HG02571 (cell line): ENCODE measurements at regions not wholly inside any gene's neighbourhood (a gene's known extent, or its start where the extent isn't known, plus 50 kb on each side); places are given as distances from the start of the nearest gene placed in this dataset.

ENCODE experiments used
- ATAC-seq: cut with Tn5 transposase; IDR thresholded peaks from one replicate; pipeline ENCODE4 v1.9.1; 2021; ENCODE audit warnings: mild to moderate bottlenecking, moderate library complexity; ENCODE audit not compliant: unreplicated experiment

GRCh38 chr14:82510007-82510406, 976.4 kb upstream of the SEL1L start:
- ATAC-seq, result no peak

- no peak for ATAC-seq
These were observed 977.7 kb upstream of the SEL1L start for GRCh38 chr14:82511399-82511798.

DNA sequence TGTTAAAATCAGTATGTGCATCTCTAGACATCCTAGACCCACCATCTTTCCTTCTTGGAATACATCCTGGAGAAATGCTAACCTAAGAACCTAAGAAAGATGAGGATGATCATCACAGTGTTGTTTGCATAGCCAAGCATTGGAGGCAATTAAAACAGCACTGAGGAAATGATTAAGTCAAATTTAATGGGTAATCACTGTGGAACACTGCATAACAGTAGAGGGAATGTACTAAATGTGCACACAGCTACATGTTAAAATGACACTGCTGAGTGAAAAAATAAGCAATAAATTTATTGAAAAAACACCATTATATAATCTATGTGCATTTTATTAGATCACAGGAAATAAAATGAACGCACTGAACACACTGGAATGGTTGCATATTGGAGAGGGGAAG, 987.1 kb upstream of the SEL1L start:
- no peak for ATAC-seq

DNA sequence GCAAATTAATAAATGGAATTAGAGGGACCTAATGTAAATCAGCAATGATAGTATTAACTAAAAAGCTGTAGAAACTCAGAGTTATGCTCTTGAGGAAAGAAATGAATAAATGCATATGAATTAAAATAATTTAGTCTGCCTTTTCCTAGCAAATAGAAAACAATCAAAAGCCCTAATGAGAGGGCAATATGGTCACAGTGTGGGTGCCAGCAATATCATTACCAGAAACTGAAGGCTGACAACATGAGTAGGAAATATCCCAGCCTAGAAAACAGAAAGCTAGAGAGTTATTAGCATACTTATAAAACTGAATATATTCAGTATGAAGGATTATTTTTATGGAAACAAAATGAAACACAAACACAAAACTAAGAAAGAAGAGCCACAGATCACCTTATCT, 987.5 kb upstream of the SEL1L start:
- no peak for ATAC-seq

DNA sequence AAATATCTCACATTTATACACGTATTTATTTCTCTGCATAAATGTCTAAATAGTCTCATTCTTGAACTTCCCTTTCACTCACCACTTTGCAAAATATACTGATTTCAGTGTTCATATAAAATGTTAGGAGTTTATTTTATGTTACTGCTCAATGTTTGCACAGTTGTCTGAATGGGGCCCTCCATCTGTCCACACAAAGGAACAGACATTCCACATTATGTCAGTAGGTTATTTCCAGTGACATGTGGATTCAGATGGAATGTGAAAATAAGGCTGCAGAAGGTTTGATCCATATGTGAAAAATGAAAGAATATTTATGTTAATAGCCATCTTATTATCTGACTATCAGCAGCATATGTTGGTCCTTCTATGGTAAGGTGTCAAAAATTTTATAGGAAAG, 994.4 kb upstream of the SEL1L start:
- ATAC-seq, result no peak

DNA sequence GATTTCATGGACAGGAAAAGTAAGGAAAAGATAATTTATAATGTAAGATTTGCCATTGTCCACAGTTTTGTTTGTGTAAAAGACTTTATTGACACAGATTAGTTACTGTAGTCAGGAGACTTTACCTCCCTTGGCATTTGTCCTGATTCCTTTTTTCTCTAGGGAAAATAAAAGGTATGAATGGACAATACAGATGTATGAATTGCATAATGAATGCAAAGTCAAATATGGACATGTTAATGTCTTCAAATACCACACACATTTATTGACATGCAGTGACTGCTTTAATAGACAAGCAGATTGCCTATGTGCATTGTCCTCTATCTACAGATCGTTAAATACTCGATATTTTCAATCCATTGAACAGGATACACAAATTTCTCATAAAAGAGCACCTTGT, 999.7 kb upstream of the SEL1L start:
- ATAC-seq, result no peak

DNA sequence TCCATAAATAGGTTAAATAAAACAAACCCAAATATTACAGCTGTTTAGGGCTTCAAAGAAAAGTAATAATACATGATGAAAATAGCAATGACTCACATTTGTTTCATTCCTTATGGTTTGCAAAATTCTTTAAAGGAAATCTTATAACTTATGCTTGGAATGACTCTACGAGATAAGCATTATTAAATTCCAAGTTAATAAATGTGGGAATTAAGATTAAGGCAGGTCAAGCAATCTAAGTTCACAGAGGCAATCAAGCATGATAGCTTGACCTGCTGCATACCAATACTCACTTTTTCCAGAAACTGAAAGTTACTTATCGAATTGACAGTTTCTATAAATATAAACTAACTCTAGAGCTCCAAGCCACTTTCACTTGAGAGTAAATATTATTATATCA, 1002.9 kb upstream of the SEL1L start:
- ATAC-seq, result no peak

- ATAC-seq, result no peak
These were observed 1004.2 kb upstream of the SEL1L start for GRCh38 chr14:82537831-82538230.

- ATAC-seq, result no peak
These were observed 1012.7 kb upstream of the SEL1L start for GRCh38 chr14:82546401-82546800.

- ATAC-seq, result no peak
These were observed 1015.8 kb upstream of the SEL1L start for GRCh38 chr14:82549306-82549990.

DNA sequence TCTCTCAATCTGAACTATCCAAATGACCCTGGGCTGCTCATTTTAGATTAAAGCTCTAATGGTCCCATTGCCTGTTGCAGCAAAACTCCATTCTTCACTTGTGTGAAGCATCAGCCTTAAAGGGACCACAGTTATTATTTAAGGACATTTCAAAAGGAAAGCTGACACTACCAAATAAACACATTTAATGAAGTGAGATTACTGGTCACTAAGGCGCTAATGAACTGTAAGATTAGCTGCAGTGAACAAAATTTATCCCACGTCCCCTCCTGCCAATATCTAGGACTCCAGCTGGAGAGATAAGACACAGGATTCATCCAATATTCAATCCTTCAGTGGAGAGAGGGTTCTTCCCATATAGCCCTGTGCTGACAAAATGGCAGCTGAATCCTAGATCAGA, 1029.2 kb upstream of the SEL1L start:
- ATAC-seq, result no peak

DNA sequence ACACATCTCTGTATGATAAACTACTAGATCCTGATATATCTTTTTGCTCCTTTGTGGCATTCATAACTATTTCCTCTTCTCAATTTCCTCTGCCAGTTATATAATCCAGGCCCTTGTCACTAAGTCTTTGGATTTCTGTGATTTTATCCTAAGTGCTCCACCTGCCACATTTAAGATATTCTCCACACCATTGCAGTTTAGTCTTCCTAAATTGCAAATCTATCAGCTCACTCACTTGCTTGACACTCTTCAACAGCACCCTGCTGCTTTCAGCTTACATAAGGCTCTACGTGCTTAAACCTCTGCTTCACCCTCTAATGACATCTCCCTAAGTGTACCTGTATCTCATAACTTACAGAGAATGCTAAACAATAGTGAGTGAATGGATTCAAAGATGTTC, 1032.2 kb upstream of the SEL1L start:
- ATAC-seq, result no peak

GRCh38 chr14:82587226-82587625, 1053.6 kb upstream of the SEL1L start:
- ATAC-seq, result no peak

DNA sequence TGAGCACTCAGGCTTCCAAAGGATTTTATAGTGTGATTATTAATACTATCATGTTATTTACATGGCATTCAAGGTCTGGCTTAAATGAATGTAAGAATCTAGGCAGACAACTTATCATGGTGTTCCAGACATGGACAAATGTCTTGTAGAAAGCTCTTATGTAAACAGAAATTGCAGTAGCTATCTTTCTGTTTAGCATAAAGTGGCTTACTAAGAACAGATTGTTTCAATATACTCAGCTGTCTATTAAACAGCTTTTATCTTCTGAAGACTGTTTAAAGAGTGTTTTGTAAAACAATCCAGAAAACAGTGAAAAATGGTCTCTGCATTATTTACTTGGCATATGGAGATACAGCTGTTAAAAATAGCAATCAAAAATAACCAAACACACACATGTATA, 1061.8 kb upstream of the SEL1L start:
- no peak for ATAC-seq

GRCh38 chr14:82602794-82603193, 1069.1 kb upstream of the SEL1L start:
- ATAC-seq, result no peak

GRCh38 chr14:82604819-82605218, 1071.2 kb upstream of the SEL1L start:
- no peak for ATAC-seq

DNA sequence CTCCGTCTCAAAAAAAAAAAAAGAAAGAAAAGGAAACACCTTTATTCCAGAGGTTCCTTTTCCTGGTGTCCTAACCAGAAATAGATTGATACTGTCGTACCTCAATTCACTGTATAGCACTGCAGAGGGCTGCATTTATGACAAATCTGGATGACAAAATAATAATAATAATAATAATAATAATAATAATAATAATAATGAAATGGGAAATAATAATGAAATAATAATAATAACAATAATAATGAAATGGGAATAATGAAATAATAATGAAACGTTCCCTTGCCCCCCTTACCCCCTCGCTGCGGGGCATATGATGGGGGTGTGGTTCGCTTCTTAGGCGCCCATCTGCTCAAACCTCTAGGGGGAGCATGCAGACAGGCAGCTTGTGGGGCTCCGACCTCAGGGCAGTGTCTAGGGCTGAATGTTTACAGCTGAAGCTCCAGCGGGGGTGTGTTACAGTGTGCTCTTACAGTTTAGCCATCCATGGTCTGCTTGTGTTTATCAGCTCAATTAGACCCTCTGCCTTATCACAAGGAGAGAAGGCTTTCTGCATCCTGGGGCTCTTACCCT, 1088.3 kb upstream of the SEL1L start:
- ATAC-seq, result no peak

GRCh38 chr14:82626156-82627066, 1092.8 kb upstream of the SEL1L start:
- no peak for ATAC-seq

- ATAC-seq, result no peak
These were observed 1102.3 kb upstream of the SEL1L start for GRCh38 chr14:82635915-82636314.

DNA sequence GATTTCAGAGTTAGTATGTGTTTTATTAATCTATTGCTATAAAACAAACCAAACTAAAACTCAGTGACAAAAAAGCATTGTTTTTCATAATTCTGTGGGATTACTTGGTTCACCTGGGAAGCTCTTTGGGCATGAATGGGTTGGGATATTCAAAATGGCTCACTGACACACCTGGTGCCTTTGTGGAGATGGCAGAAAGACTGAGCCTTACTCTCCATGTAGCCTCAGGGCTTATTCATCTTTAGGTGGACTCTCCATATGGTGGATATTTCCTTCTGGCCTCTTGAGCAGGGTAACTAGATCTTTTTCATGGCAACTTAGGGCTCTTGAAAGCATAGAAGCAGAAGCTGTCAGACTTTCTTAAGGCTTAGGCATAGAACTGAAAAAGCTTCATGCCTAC, 1102.8 kb upstream of the SEL1L start:
- ATAC-seq, result no peak

DNA sequence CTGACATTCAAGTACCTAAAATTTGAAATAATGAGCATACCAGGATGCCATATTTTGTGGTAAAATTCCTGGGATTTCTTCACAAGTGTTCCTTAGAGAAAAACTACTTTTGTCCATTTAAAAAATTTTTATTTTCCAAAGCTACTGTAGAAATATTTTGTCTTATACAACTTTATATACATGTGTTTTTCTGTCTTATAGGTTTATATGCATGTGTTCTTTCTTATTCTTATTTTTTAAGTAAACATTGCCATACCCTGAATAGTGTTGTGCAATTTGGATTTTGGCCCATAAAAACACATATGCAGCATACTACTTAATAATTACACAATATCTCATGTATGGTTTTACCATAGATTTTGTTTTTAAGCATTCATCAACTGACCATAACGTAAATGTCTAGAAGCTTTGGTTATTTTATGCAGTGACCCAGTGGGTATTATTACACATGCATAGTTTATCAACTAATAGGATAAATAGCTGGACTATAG, 1107.4 kb upstream of the SEL1L start:
- ATAC-seq, result no peak

DNA sequence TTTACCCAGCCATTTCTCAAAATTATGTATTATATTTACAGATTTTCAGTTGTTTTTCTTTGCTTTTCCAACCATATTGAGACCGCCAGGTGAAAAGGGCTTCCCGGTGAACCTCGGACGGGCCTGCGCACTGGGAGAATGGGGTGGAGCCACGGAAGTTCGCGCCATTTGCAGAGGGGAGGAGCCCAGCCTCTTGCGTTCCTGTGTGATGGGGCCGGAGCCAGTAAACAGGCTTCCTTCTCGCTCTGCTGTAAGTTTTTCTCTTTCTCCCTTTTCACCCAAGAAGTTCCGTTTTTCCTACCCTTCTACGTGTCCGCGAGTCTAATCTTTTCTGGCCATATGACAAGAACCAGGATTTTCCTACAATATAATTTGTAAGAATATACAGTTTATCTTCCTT, 1108.8 kb upstream of the SEL1L start:
- ATAC-seq, result no peak
